GM23338 (cell line): ENCODE measurements at regions not wholly inside any gene's neighbourhood (a gene's known extent, or its start where the extent isn't known, plus 50 kb on each side); places are given as distances from the start of the nearest gene placed in this dataset.

Experiments used
- CREB1 ChIP-seq: fragments of 250-450 bp; sonication (Bioruptor Pico); IDR thresholded peaks from 2 replicates; pipeline ENCODE4 v1.5.0; 2020; ENCODE audit warnings: low read depth, mild to moderate bottlenecking, moderate library complexity
- CTCF ChIP-seq, 2 experiments: fragments of 200-600 bp in 1 of 2; sonication (generic) in 1 of 2; conservative IDR thresholded peaks; 2 replicates each; pipeline versions ENCODE4 v1.5.1 to v1.6.1; 2016 to 2017; ENCODE audit warnings: antibody characterized with exemption in 2 of 2, low read depth in 2 of 2, mild to moderate bottlenecking in 2 of 2, moderate library complexity in 1 of 2
- ETS1 ChIP-seq: IDR thresholded peaks from 2 replicates; pipeline ENCODE4 v1.6.1; 2016; ENCODE audit warnings: antibody characterized with exemption
- EZH2 ChIP-seq: fragments of 200-600 bp; sonication (generic); IDR thresholded peaks from one replicate; pipeline ENCODE4 v1.8.0; 2017; ENCODE audit warnings: antibody characterized with exemption, mild to moderate bottlenecking, low read depth; ENCODE audit not compliant: unreplicated experiment
- EZH2phosphoT487 ChIP-seq: fragments of 200-600 bp; sonication (generic); IDR thresholded peaks from one replicate; pipeline ENCODE4 v1.8.1; 2018; ENCODE audit warnings: antibody characterized with exemption; ENCODE audit not compliant: unreplicated experiment
- JUNB ChIP-seq: IDR thresholded peaks from one replicate; pipeline ENCODE4 v1.6.1; 2016; ENCODE audit warnings: antibody characterized with exemption; ENCODE audit not compliant: unreplicated experiment
- NANOG ChIP-seq: IDR thresholded peaks from 2 replicates; pipeline ENCODE4 v1.6.1; 2016; ENCODE audit warnings: antibody characterized with exemption, borderline replicate concordance
- POLR2AphosphoS5 ChIP-seq: IDR thresholded peaks from 2 replicates; pipeline ENCODE4 v1.6.1; 2016; ENCODE audit warnings: antibody characterized with exemption, low read depth
- REST ChIP-seq: IDR thresholded peaks from one replicate; pipeline ENCODE4 v1.6.1; 2018; ENCODE audit warnings: antibody characterized with exemption; ENCODE audit not compliant: unreplicated experiment
- STAT1 ChIP-seq: IDR thresholded peaks from one replicate; pipeline ENCODE4 v1.6.1; 2016; ENCODE audit warnings: antibody characterized with exemption; ENCODE audit not compliant: unreplicated experiment
- ZNF114 ChIP-seq: fragments of 250-450 bp; sonication (Bioruptor Pico); IDR thresholded peaks from 2 replicates; pipeline ENCODE4 v1.5.0; 2020; ENCODE audit warnings: mild to moderate bottlenecking, moderate library complexity
- ZNF331 ChIP-seq: fragments of 250-450 bp; sonication (Bioruptor Pico); IDR thresholded peaks from 2 replicates; pipeline ENCODE4 v1.5.0; 2020; ENCODE audit warnings: low read depth, mild to moderate bottlenecking, moderate library complexity
- ZNF462 ChIP-seq: fragments of 250-450 bp; sonication (Bioruptor Pico); IDR thresholded peaks from 2 replicates; pipeline ENCODE4 v1.5.0; 2020; ENCODE audit warnings: mild to moderate bottlenecking, moderate library complexity

- TF ChIP-seq EZH2 (no peak), CTCF (conservative IDR thresholded peaks at IDR 0.05; ENCODE audit: low read depth in 2 of 2) (no peak), CREB1 (CRISPR knock-in tag) (no peak), POLR2AphosphoS5 (no peak), REST (no peak), JUNB (no peak), EZH2phosphoT487 (no peak), NANOG (no peak), STAT1 (no peak), ZNF331 (CRISPR knock-in tag) (no peak), ZNF462 (CRISPR knock-in tag) (no peak), ETS1 (no peak), ZNF114 (no peak)
These were observed 1224.0 kb upstream of the ADGRB3 start for GRCh38 chr6:67411036-67411435.
